ENCODE measurements at regions not wholly inside any gene's neighbourhood (a gene's known extent, or its start where the extent isn't known, plus 50 kb on each side); places are given as distances from the start of the nearest gene placed in this dataset.
"Not testable (repeated sequence)": the region's sequence is repeated elsewhere in the genome, so short reads cannot be mapped to it uniquely, and the experiment has no call there.

DNA sequence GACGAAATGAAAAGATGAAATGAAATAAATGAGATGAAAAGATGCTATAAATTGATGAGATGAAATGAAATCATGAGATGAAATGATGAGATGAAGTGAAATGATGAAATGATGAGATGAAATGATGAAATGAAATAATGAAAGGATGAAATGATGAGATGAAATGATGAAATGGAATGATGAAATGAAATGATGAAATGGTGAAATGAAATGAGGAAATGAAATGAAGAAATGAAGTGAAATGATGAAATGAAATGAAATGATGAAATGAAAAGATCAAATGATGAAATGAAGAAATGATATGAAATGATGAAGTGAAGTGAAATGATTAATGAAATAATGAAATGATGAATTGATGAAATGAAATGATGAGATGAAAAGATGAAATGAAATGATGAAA lies 138.5 kb upstream of the ERV3-1 start:
- DNase-seq = not testable (repeated sequence)

DNA sequence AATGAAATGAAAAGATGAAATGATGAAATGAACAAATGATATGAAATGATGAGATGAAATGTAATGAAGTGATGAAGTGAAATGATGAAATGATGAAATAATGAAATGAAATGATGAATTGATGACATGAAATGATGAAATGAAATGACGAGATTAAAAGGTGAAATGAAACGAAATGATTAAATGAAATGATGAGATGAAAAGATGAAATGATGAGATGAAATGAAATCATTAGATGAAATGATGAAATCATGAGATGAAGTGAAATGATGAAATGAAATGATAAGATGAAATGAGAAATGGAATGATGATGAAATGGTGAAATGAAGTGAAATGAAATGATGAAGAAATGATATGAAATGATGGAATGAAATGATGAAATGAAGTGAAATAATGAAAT lies 138.1 kb upstream of the ERV3-1 start:
- not testable (repeated sequence) for DNase-seq

- not testable (repeated sequence) for DNase-seq
Observed at GRCh38 chr7:65144119-65144518, 137.6 kb upstream of the ERV3-1 start.

DNA sequence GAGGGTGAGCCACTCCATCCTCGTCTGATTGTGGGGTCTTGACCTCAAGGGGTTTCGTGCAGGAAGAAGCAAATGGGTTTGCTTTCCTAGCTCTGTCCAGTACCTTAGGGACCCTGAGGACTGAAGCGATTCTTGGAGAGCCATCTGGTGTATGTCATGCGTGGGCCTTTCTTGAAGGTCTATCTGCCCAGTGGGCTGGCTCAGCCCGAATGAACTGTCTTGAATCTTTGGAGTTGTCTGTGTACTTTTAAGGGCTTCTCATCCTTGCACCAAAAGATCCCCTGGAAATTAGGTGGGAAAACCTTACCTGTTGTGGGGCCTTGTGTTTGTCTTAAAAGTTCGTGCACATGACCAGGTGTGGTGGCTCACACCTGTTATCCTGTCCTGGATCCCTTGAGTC lies 135.4 kb upstream of the ERV3-1 start:
- DNase-seq = not testable (repeated sequence)

- DNase-seq = peak; percentile 25
Observed at GRCh38 chr7:65141405-65141778, 134.9 kb upstream of the ERV3-1 start.

DNA sequence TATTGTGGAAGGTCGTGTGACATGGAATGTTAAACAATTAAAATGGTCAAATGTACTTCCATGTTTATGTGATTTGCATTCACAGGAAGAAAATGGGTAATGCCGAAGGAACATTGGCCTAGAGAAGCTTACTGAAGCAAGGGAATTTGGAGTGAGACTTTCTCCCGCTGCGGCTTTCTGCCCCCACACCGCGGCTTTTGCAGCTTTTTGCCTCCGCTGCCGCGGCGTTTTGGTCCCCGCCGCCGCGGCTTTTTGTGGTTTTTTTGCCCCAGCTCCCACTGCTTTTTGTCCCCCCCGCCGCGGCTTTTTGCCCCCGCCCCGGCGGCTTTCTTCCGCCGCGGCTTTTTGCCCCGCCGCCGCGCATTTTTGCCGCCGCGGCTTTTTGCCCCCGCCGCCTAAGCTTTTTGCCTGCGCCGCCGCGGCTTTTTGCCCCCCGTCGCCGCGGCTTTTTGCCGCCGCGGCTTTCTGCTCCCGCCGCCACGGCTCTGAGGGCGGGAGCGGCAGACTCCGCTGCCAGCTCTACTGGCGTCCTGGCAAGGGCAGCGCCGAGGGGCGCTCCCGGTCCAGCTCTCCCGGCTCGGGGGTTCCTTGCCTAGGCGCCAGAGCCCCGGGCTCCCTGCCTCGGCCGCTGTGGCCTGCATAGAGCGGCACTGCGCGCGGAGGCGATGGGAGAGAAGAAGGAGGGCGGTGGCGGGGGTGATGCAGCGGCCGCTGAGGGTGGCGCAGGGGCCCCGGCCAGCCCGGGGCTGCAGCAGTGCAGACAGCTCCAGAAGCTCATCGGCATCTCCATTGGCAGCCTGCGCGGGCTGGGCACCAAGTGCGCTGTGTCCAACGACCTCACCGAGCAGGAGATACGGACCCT lies 134.3 kb upstream of the ERV3-1 start:
- DNase-seq = not testable (repeated sequence)

DNA sequence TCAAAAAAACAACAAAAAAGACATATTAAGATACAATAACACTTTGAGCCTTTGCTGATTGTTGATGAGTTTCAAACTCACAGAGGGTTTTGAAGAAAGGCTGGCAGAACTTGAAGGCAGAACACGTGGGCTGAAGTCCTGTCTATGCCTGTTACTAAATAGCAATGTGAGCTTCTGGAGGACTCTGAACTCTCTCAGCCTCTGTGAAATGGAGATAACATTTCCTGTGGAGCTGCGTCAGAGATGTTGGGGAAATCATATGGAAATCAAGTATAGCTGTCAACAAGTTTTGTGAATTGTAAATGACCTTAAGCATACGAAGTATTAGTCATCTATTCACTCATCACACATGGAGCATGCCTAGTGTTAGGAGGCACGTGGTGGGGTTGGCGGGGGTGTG lies 130.4 kb upstream of the ERV3-1 start:
- not testable (repeated sequence) for DNase-seq

- DNase-seq = not testable (repeated sequence)
Observed at GRCh38 chr7:65133087-65133486, 126.6 kb upstream of the ERV3-1 start.

DNA sequence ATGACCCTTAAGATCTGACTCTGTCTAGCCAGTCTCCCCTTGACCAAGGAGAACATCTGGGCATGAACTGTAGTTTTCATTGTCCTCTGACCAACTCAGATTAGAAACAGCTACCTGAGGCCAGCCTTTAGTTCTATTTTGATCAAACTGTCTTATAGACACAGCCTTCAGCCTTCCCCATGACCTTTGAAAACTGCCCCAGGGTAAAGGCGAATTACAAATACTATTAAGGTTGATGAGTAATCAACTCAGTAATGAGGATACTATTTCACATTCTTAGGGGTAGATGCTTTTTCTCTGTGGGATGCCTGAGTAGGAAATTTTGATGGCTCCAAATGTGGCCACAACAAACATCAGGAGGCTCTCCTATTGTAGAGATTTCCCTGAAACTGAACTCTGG lies 125.8 kb upstream of the ERV3-1 start:
- not testable (repeated sequence) for DNase-seq

DNA sequence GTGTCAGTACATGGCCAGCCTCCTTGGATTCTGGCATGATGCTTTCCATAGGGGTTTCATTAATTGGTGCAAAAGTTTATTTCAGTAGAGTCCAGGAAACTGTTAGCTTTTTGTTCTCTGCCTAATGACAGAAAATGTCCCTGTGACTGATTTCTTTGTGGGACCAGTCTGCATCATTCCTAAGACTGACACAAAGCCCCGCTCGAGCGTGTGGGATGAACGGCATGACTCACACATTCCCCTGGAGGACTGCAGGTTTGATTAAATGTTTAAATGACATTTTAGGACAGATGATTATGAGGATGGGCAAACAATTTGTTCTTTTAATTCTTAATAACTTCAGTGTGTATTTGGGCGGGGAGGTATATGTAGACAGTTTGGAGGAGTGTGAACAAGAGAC lies 120.9 kb upstream of the ERV3-1 start:
- DNase-seq = not testable (repeated sequence)

GRCh38 chr7:65124600-65124999 lies 118.1 kb upstream of the ERV3-1 start:
- DNase-seq = not testable (repeated sequence)

- not testable (repeated sequence) for DNase-seq
Observed at GRCh38 chr7:65105650-65106203, 99.2 kb upstream of the ERV3-1 start.

DNA sequence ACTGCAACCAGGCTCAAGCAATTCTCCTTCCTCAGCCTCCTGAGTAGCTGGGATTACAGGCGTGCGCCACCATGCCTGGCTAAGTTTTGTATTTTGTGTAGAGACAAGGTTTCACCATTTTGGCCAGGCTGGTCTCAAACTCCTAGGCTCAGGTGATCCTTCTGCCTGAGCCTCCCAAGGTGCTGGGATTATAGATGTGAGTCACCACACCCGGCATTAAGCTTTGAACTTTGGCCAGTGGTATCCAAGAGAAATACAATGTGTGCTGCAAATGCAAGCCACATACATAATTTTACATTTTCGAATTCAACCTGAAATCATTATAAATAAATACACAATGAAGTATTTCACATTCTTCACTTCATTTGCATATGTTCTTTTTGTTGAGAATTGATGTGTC lies 94.0 kb upstream of the ERV3-1 start:
- not testable (repeated sequence) for DNase-seq

DNA sequence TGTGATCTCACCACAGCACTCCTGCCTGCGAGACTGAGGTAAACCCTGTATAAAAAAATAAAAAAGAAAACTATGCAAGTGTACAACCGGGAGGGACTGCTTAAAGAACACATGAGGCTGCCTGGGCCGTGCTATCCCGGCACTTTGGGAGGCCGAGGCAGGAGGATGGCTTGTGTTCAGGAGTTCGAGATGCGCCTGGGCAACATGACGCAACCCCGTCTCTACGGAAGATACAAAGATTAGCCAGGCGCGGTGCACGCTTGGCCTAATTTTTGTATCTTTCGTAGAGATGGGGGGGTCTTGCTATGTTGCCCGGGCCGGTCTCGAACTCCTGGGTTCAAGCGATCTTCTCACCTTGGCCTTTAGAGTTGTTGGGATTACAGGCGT lies 75.2 kb upstream of the ERV3-1 start:
- DNase-seq = not testable (repeated sequence)

DNA sequence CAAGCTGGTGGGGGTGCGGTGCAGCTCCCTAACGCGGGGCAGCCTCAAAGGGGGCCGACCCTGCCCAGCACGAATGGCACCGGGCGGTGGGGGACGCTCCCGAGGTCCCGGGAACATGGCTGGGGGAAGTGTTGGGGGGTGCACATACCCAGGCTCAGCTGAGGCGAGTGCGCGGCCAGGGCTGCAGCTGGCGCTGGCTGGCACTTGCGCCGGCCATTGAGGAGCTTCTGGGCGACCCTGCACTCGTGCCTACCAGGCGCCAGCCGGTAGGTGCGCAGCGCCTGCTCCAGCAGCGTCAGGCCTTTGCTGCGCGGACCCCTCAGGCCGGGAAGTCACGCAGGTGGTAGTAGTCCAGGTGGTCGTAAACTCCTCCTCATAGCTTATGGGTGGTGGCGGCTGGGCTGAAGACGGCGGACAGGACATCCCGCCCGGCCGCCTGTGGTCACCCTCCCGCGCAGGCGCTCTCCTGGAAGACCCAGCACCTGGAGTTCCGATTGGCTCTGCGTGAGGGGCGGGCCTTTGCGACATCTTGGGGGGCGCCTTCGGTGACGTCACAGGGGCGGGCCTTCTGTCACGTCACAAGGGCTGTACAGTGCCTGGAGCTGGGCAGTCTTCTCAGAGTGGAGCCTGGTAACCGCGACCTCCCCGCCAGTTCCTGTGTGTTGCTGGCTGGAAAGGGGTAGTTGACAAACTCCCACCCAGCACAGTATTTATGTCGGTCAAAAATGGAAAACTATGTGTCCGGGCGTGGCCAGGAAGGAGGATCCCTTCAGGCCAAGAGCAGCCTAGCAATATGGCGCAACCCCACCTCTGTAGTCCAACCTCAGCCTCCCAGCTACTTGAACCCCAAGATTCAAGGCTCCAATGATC lies 74.5 kb upstream of the ERV3-1 start:
- DNase-seq = peak; percentile 95

GRCh38 chr7:65074959-65075358 lies 68.5 kb upstream of the ERV3-1 start:
- DNase-seq = not testable (repeated sequence)

- DNase-seq = not testable (repeated sequence)
Observed at GRCh38 chr7:65073160-65073559, 66.7 kb upstream of the ERV3-1 start.

DNA sequence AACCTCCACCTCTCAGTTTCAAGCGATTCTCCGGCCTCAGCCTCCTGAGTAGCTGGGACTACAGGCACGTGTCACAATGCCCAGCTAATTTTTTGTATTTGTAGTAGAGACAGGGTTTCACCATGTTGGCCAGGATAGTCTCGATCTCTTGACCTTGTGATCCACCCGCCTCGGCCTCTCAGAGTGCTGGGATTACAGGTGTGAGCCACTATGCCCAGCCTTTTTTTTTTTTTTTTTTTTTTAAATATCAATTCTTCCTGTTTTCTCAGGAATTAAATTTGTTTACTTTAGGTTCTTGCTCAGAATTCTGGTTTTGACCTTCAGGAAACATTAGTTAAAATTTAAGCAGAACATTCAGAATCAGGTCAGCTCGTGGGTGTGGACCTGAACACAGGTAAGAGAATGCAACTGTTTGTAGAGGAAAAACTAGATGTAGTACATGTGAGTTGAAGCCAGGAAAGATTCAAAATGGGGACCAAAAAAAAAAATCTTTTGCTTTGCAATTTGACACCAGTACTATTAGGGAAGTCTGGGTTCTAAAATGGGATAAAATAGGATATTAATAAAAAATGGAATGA lies 65.5 kb upstream of the ERV3-1 start:
- not testable (repeated sequence) for DNase-seq

- DNase-seq = not testable (repeated sequence)
Observed at GRCh38 chr7:65069476-65069875, 63.0 kb upstream of the ERV3-1 start.

- not testable (repeated sequence) for DNase-seq
Observed at GRCh38 chr7:65062566-65062965, 56.1 kb upstream of the ERV3-1 start.

DNA sequence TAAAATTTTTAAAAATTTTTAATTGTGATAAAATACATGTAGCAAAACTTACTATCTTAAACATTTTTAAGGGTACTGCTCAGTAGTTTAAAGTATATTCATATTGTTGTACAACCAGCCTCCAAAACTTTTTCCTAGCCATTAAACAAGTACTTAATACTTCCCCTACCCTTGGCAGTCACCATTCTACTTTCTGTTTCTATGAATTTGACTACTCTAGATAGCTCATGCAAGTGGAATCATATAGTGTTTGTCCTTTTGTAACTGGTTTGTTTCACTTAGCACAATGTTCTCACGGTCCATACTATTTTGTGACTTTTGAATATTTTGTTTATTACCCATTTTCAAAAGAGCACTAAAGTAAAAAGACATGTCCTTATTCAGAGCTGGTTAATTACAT lies 52.8 kb upstream of the ERV3-1 start:
- not testable (repeated sequence) for DNase-seq
